Right lobe of liver (tissue), 6 donors: ENCODE measurements at regions not wholly inside any gene's neighbourhood (a gene's known extent, or its start where the extent isn't known, plus 50 kb on each side); places are given as distances from the start of the nearest gene placed in this dataset.

Experiments used
- ATAC-seq, 4 donors: fragments of 200-7000 bp; cut with Tn5 transposase; one replicate each; pipeline ENCODE4 v1.9.1; 2020; ENCODE audit warnings: mild to moderate bottlenecking in 4 of 4, moderate library complexity in 4 of 4
- DNase-seq, 3 donors: peaks; one replicate each; pipeline ENCODE4 v3.0.0-alpha.2; 2020
- H3K27ac ChIP-seq, 3 donors: fragments of 200-600 bp; one replicate each; pipeline ENCODE4 v1.8.0; 2022
- H3K27me3 ChIP-seq, 2 donors: fragments of 200-600 bp; one replicate each; pipeline ENCODE4 v1.8.0; 2022
- H3K36me3 ChIP-seq, 4 donors: fragments of 200-600 bp; sonication (generic) in 1 of 4; one replicate each; pipeline versions ENCODE4 v1.5.1 to v1.8.0; 2017 to 2022; ENCODE audit warnings: control low read depth in 1 of 4
- H3K4me1 ChIP-seq, 4 donors: fragments of 200-600 bp; sonication (generic) in 1 of 4; one replicate each; pipeline versions ENCODE4 v1.5.1 to v1.8.0; 2017 to 2022; ENCODE audit warnings: control low read depth in 1 of 4
- H3K4me3 ChIP-seq, 3 donors: fragments of 200-600 bp; one replicate each; pipeline ENCODE4 v1.8.0; 2022
- H3K9me3 ChIP-seq, 4 donors: fragments of 200-600 bp; sonication (generic) in 1 of 4; one replicate each; pipeline versions ENCODE4 v1.5.1 to v1.8.0; 2017 to 2022; ENCODE audit warnings: control low read depth in 1 of 4
- POLR2A ChIP-seq: fragments of 450-650 bp; IDR thresholded peaks from one replicate; pipeline ENCODE4 v1.6.1; 2017; ENCODE audit warnings: antibody characterized with exemption, mild to moderate bottlenecking
- WGBS: methylation state at CpG from one replicate; pipeline ENCODE4 v1.1.6; 2018; ENCODE audit warnings: low coverage, low lambda C conversion rate; ENCODE audit not compliant: insufficient coverage; ENCODE audit errors: missing lambda C conversion rate; 5-methylcytosine and 5-hydroxymethylcytosine counted together
- intact Hi-C, 2 donors: fragments of 100-400 bp; cut with DNase I; formaldehyde crosslinking; loops; one replicate each; pipeline versions ENCODE4 v1.11.2 to v1.14.1; 2022
- TF ChIP-seq, protein P1 (sequence below), 4 donors: fragments of 200-600 bp in 3 of 4; fragments of 450-650 bp in 1 of 4; IDR thresholded peaks; one replicate each; pipeline versions ENCODE4 v1.5.1 to v1.8.0; 2016 to 2022; ENCODE audit warnings: antibody characterized with exemption in 4 of 4, mild to moderate bottlenecking in 2 of 4
- donor health status: DM: no; HTN: yes; CAD: no.
- donor health status: DM: no; HTN: no; CAD: no.
- donor health status: DM: no; HTN: no; CAD: no.
- donor health status: DM: no; HTN: yes; CAD: no.
- donor health status: DM: no; HTN: yes; CAD: no.

DNA sequence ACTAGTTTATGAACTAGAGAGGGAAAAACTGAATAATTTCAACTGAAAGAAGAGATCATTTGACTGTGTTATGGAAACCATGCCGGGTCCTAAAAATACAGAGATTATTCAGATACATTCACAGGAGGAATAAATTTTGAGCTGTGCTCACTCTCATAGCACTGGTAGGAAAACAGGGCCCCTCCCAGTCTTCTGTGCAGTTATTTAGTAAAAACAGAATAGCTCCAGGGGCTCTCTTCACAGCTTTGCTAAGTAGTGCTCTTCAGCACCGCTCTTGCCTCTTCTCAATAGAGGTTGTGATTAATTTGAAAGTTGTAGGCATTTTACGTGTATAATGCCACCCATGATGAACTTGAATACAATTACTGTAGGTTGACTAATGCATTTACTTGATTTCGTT, 435.9 kb upstream of the PDE3A start:
- TF ChIP-seq, protein P1, sequence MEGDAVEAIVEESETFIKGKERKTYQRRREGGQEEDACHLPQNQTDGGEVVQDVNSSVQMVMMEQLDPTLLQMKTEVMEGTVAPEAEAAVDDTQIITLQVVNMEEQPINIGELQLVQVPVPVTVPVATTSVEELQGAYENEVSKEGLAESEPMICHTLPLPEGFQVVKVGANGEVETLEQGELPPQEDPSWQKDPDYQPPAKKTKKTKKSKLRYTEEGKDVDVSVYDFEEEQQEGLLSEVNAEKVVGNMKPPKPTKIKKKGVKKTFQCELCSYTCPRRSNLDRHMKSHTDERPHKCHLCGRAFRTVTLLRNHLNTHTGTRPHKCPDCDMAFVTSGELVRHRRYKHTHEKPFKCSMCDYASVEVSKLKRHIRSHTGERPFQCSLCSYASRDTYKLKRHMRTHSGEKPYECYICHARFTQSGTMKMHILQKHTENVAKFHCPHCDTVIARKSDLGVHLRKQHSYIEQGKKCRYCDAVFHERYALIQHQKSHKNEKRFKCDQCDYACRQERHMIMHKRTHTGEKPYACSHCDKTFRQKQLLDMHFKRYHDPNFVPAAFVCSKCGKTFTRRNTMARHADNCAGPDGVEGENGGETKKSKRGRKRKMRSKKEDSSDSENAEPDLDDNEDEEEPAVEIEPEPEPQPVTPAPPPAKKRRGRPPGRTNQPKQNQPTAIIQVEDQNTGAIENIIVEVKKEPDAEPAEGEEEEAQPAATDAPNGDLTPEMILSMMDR (IDR thresholded peaks at IDR 0.05), result no peak
- TF ChIP-seq POLR2A, result no peak
- H3K27ac ChIP-seq, result no peak overlapping the region
- WGBS, result 62% methylated on average over 4 of the region's 4 CpGs
- intact Hi-C loops, result no loop called here
- H3K27me3 ChIP-seq, result no peaks in the 10 kb centered on the region
- ATAC-seq, result no peak
- H3K4me1 ChIP-seq, result no peaks in the 10 kb centered on the region
- no peak for DNase-seq
- no peak overlapping the region for H3K4me3 ChIP-seq
- H3K9me3 ChIP-seq, result no peaks in the 10 kb centered on the region
- H3K36me3 ChIP-seq, result no peaks in the 10 kb centered on the region

DNA sequence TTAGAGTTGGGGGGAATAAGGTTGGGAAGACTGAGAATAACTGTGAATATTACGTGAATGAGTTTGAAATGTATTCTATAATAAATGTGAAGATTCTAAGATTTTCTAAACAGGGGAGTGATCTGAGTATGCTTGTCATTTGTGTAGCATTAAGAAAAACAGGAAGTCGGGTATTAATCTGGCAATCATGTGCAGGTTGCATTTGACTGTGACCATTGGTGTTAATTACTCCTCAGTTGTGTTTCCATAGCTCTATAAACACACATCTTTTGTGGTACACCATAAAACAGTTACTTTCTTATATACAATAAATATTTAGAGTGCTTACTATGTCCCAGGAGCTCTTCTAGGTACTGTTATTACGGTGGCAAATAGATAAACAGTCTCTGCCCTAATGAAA, 434.4 kb upstream of the PDE3A start:
- Histone ChIP-seq H3K36me3 (no peaks in the 10 kb centered on the region), H3K9me3 (no peaks in the 10 kb centered on the region), H3K4me1 (no peaks in the 10 kb centered on the region), H3K27ac (no peak overlapping the region), H3K4me3 (no peak overlapping the region), H3K27me3 (no peaks in the 10 kb centered on the region)
- 70% methylated on average over 3 of the region's 3 CpGs for WGBS
- no peak for TF ChIP-seq POLR2A
- TF ChIP-seq, protein P1 (IDR thresholded peaks at IDR 0.05), result no peak
- intact Hi-C loops, result no loop called here
- ATAC-seq, result no peak
- no peak for DNase-seq

DNA sequence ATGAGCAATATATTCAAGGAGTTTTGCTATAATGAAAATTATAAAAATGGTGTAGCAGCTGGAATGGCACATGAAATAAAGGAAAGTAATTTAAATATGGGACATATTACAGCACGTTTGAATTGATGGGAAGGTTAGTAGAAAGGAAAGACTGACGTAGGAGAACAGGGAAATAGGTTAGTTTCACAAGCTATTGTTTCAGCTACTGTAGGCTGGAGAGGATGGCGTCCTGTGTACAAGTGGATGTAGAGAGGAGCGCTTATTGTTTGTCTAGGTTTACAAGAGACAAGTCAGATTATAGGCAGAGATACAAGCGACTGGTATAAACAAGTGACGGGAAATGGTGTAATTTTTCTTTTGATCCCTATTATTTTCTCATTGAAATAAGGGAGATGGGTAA, 431.2 kb upstream of the PDE3A start:
- TF ChIP-seq POLR2A, result no peak
- TF ChIP-seq, protein P1 (IDR thresholded peaks at IDR 0.05), result no peak
- Histone ChIP-seq H3K27ac (no peak overlapping the region), H3K27me3 (no peaks in the 10 kb centered on the region), H3K4me1 (no peaks in the 10 kb centered on the region), H3K36me3 (no peaks in the 10 kb centered on the region), H3K9me3 (no peaks in the 10 kb centered on the region), H3K4me3 (no peak overlapping the region)
- DNase-seq (no peak), ATAC-seq (no peak)
- 72% methylated on average over 5 of the region's 6 CpGs for WGBS
- intact Hi-C loops, result no loop called here

DNA sequence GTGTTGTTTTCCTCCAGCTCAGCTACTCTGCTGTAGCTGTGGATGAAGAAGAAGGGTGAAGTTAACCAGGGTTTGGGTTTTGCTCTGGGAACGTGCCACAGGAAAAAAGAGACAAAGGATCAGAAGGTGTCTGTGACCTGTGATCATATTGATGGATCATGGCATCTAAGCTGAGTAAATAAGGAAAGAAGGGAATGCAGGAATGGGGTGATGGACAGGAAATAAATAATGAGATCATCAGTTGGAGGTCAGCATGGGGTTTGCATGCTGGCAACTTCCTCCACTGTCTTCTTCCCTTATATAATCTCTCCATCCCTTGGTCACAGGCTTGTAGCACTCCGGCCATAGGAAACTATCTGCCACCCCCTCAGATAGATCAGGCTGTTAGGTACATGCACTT, 430.3 kb upstream of the PDE3A start:
- TF ChIP-seq, protein P1 (IDR thresholded peaks at IDR 0.05), result no peak
- TF ChIP-seq POLR2A, result no peak
- H3K4me1 ChIP-seq, result no peaks in the 10 kb centered on the region
- 45% methylated on average over 2 of the region's 2 CpGs for WGBS
- no peak overlapping the region for H3K4me3 ChIP-seq
- no peak overlapping the region for H3K27ac ChIP-seq
- H3K36me3 ChIP-seq, result no peaks in the 10 kb centered on the region
- no peaks in the 10 kb centered on the region for H3K27me3 ChIP-seq
- DNase-seq, result no peak
- ATAC-seq, result peak in 1 of 4 donors; percentile 71
- no peaks in the 10 kb centered on the region for H3K9me3 ChIP-seq
- intact Hi-C loops, result no loop called here

DNA sequence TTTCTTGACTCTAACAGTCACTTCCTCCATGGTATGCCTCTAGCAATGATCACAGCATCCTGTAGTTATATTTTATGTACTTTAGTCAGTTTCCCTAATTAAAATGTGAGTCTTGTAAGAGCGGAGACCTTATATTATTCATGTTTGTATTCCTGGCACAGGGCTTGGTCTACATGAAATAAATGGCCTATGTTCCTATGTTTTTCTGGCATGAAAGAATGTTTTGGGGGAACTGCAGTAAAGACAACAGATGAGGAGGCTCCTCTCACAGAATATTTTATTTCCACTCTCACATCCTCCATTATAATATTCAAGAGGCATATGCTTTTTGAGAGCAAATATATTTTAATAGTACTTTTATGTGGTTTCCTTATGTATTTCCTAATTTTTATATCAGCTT, 429.8 kb upstream of the PDE3A start:
- 89% methylated on average over 1 of the region's 1 CpG for WGBS
- Histone ChIP-seq H3K27ac (no peak overlapping the region), H3K27me3 (no peaks in the 10 kb centered on the region), H3K36me3 (no peaks in the 10 kb centered on the region), H3K9me3 (no peaks in the 10 kb centered on the region), H3K4me1 (no peaks in the 10 kb centered on the region), H3K4me3 (no peak overlapping the region)
- DNase-seq, result no peak
- no peak for ATAC-seq
- intact Hi-C loops, result no loop called here
- TF ChIP-seq, protein P1 (IDR thresholded peaks at IDR 0.05), result no peak
- TF ChIP-seq POLR2A, result no peak
